ENCODE measurements at regions not wholly inside any gene's neighbourhood (a gene's known extent, or its start where the extent isn't known, plus 50 kb on each side); places are given as distances from the start of the nearest gene placed in this dataset.

GRCh38 chr21:23732776-23733175 lies 1874.5 kb downstream of the MRPL39 start:
- no peak overlapping the region for H3K27ac ChIP-seq (ENCODE audit: insufficient read depth, low read depth, low read length)
- no peak overlapping the region for H3K9ac ChIP-seq (replicated peaks; ENCODE audit: extremely low read depth, insufficient read depth, low read length)
- CTCF ChIA-PET, result no interaction called here
- no peaks in the 10 kb centered on the region for H3K9me3 ChIP-seq (replicated peaks; ENCODE audit: control insufficient read depth, insufficient read depth, low read length)
- H3K4me1 ChIP-seq (ENCODE audit: control insufficient read depth, extremely low read depth, insufficient read depth, low read length), result no peaks in the 10 kb centered on the region
- no peak overlapping the region for H3K4me2 ChIP-seq (ENCODE audit: insufficient read depth, low read length)
- H3K36me3 ChIP-seq (ENCODE audit: control insufficient read depth in 2 of 2, extremely low read depth in 1 of 2, insufficient read depth in 2 of 2, low read length in 2 of 2), result no peaks in the 10 kb centered on the region
- no peak for DNase-seq (ENCODE audit: low read depth, low spot score)
- intact Hi-C loops (cut with micrococcal nuclease), result no loop called here
- no peak overlapping the region for H3K4me3 ChIP-seq (replicated peaks in 1 of 3; ENCODE audit: insufficient read depth in 1 of 3, low read depth in 1 of 3, low read length in 3 of 3)
- H4K20me1 ChIP-seq (replicated peaks; ENCODE audit: control insufficient read depth, extremely low read depth, insufficient read depth, low read length), result no peaks in the 10 kb centered on the region
- H2AFZ ChIP-seq (ENCODE audit: low read depth, low read length), result no peak overlapping the region
- POLR2A ChIA-PET, result no interaction called here
- H3K79me2 ChIP-seq (ENCODE audit: control insufficient read depth, insufficient read depth, low read length), result no peaks in the 10 kb centered on the region
- no peaks in the 10 kb centered on the region for H3K9me1 ChIP-seq (replicated peaks; ENCODE audit: control insufficient read depth, extremely low read depth, insufficient read depth, low read length)
- H3K27me3 ChIP-seq (ENCODE audit: control insufficient read depth in 2 of 2, insufficient read depth in 2 of 2, low read length in 2 of 2), result no peaks in the 10 kb centered on the region
- BruUV-seq (replicated peaks), result no TSS peak
- TF ChIP-seq FOS (IDR thresholded peaks at IDR 0.05; ENCODE audit: borderline replicate concordance, insufficient read depth, low read length) (no peak), CTCF (IDR thresholded peaks at IDR 0.05; ENCODE audit: extremely low read depth in 1 of 2, insufficient read depth in 1 of 2, low read depth in 1 of 2, low read length in 2 of 2) (no peak), POLR2A (IDR thresholded peaks at IDR 0.05; ENCODE audit: low read depth, low read length) (no peak), GATA2 (IDR thresholded peaks at IDR 0.05; ENCODE audit: insufficient read depth, insufficient read length, low read depth, low read length) (no peak), MYC (IDR thresholded peaks at IDR 0.05; ENCODE audit: low read depth, low read length) (no peak), MAX (IDR thresholded peaks at IDR 0.05; ENCODE audit: insufficient read depth, insufficient read length) (no peak), EZH2 (IDR thresholded peaks at IDR 0.05; ENCODE audit: borderline replicate concordance, low read depth, low read length, severe bottlenecking) (no peak)
- no peak for FAIRE-seq
- dilution Hi-C loops (cut with MboI; ENCODE audit: extremely low pct_ligation_motif_present, low sequenced_read_pairs), result no loop called here

GRCh38 chr21:23729331-23729730 lies 1878.0 kb downstream of the MRPL39 start:
- Histone ChIP-seq H3K4me1 (ENCODE audit: control insufficient read depth, extremely low read depth, insufficient read depth, low read length) (no peaks in the 10 kb centered on the region), H3K36me3 (ENCODE audit: control insufficient read depth in 2 of 2, extremely low read depth in 1 of 2, insufficient read depth in 2 of 2, low read length in 2 of 2) (no peaks in the 10 kb centered on the region), H3K79me2 (ENCODE audit: control insufficient read depth, insufficient read depth, low read length) (no peaks in the 10 kb centered on the region), H3K9me3 (replicated peaks; ENCODE audit: control insufficient read depth, insufficient read depth, low read length) (no peaks in the 10 kb centered on the region), H3K4me2 (ENCODE audit: insufficient read depth, low read length) (no peak overlapping the region), H3K9ac (replicated peaks; ENCODE audit: extremely low read depth, insufficient read depth, low read length) (no peak overlapping the region), H3K27ac (ENCODE audit: insufficient read depth, low read depth, low read length) (no peak overlapping the region), H2AFZ (ENCODE audit: low read depth, low read length) (no peak overlapping the region), H3K27me3 (ENCODE audit: control insufficient read depth in 2 of 2, insufficient read depth in 2 of 2, low read length in 2 of 2) (no peaks in the 10 kb centered on the region), H3K9me1 (replicated peaks; ENCODE audit: control insufficient read depth, extremely low read depth, insufficient read depth, low read length) (no peaks in the 10 kb centered on the region), H4K20me1 (replicated peaks; ENCODE audit: control insufficient read depth, extremely low read depth, insufficient read depth, low read length) (no peaks in the 10 kb centered on the region), H3K4me3 (replicated peaks in 1 of 3; ENCODE audit: insufficient read depth in 1 of 3, low read depth in 1 of 3, low read length in 3 of 3) (no peak overlapping the region)
- no TSS peak for BruUV-seq (replicated peaks)
- ChIA-PET CTCF (no interaction called here), POLR2A (no interaction called here)
- DNase-seq (ENCODE audit: low read depth, low spot score) (no peak), FAIRE-seq (no peak)
- TF ChIP-seq MYC (IDR thresholded peaks at IDR 0.05; ENCODE audit: low read depth, low read length), result no peak
- no peak for TF ChIP-seq JUN (IDR thresholded peaks at IDR 0.05; ENCODE audit: borderline replicate concordance, insufficient read depth, insufficient read length, low read depth)
- TF ChIP-seq EZH2 (IDR thresholded peaks at IDR 0.05; ENCODE audit: borderline replicate concordance, low read depth, low read length, severe bottlenecking), result no peak
- TF ChIP-seq MAX (IDR thresholded peaks at IDR 0.05; ENCODE audit: insufficient read depth, insufficient read length), result no peak
- TF ChIP-seq FOS (IDR thresholded peaks at IDR 0.05; ENCODE audit: borderline replicate concordance, insufficient read depth, low read length), result no peak
- no peak for TF ChIP-seq POLR2A (IDR thresholded peaks at IDR 0.05; ENCODE audit: low read depth, low read length)
- TF ChIP-seq POLR2AphosphoS5 (IDR thresholded peaks at IDR 0.05; ENCODE audit: insufficient read depth, low read depth, low read length), result no peak
- TF ChIP-seq CTCF (IDR thresholded peaks at IDR 0.05; ENCODE audit: extremely low read depth in 1 of 2, insufficient read depth in 1 of 2, low read depth in 1 of 2, low read length in 2 of 2), result no peak
- no peak for TF ChIP-seq GATA2 (IDR thresholded peaks at IDR 0.05; ENCODE audit: insufficient read depth, insufficient read length, low read depth, low read length)
- intact Hi-C loops (cut with micrococcal nuclease) (no loop called here), dilution Hi-C loops (cut with MboI; ENCODE audit: extremely low pct_ligation_motif_present, low sequenced_read_pairs) (no loop called here)

Data from endothelial cell of umbilical vein (primary cell).